Natural killer cell (primary cell): ENCODE measurements at regions not wholly inside any gene's neighbourhood (a gene's known extent, or its start where the extent isn't known, plus 50 kb on each side); places are given as distances from the start of the nearest gene placed in this dataset.

Experiments used
- ATAC-seq, 3 donors: fragments of 150-1000 bp in 2 of 3; fragments of 200-7000 bp in 1 of 3; cut with Tn5 transposase; 1 replicate in 1 of 3; 2 replicates in 2 of 3; pipeline ENCODE4 v1.10.0; 2021; ENCODE audit warnings: mild to moderate bottlenecking in 2 of 3, moderate library complexity in 2 of 3
- DNase-seq, 2 donors: peaks; one replicate each; pipeline versions ENCODE4 v3.0.0 to v3.0.0-alpha.2; 2013 to 2021; ENCODE audit warnings: mixed read lengths in 1 of 2
- H3K27ac ChIP-seq: one replicate; pipeline ENCODE4 v1.5.1; 2013; ENCODE audit warnings: mild to moderate bottlenecking, low read length
- H3K27me3 ChIP-seq: one replicate; pipeline ENCODE4 v1.6.1; 2013; ENCODE audit warnings: low read length; ENCODE audit not compliant: control insufficient read depth, insufficient read depth
- H3K36me3 ChIP-seq: one replicate; pipeline ENCODE4 v1.6.1; 2013; ENCODE audit warnings: low read length; ENCODE audit not compliant: control insufficient read depth, insufficient read depth
- H3K4me1 ChIP-seq: one replicate; pipeline ENCODE4 v1.6.1; 2013; ENCODE audit warnings: low read length; ENCODE audit not compliant: control insufficient read depth, insufficient read depth
- H3K4me3 ChIP-seq: one replicate; pipeline ENCODE4 v1.5.1; 2013; ENCODE audit warnings: low read length
- H3K9me3 ChIP-seq: one replicate; pipeline ENCODE4 v1.6.1; 2013; ENCODE audit warnings: low read length; ENCODE audit not compliant: control insufficient read depth, insufficient read depth
- H3K27ac Mint-ChIP-seq, 2 donors: one replicate each; pipeline ENCODE4 v1.8.0; 2022; ENCODE audit warnings: mild to moderate bottlenecking in 2 of 2, mixed read lengths in 2 of 2, moderate library complexity in 1 of 2
- H3K27me3 Mint-ChIP-seq, 2 donors: one replicate each; pipeline ENCODE4 v1.8.0; 2022; ENCODE audit warnings: low read depth in 2 of 2, mixed read lengths in 2 of 2
- H3K36me3 Mint-ChIP-seq: one replicate; pipeline ENCODE4 v1.8.0; 2022; ENCODE audit warnings: mixed read lengths
- H3K4me1 Mint-ChIP-seq, 2 donors: one replicate each; pipeline ENCODE4 v1.8.0; 2022; ENCODE audit warnings: mixed read lengths in 2 of 2
- H3K4me3 Mint-ChIP-seq: one replicate; pipeline ENCODE4 v1.8.0; 2022; ENCODE audit warnings: mild to moderate bottlenecking, moderate library complexity, mixed read lengths
- H3K9me3 Mint-ChIP-seq, 2 donors: one replicate each; pipeline ENCODE4 v1.8.0; 2022; ENCODE audit warnings: mixed read lengths in 2 of 2
- CTCF ChIP-seq: fragments of 200-600 bp; IDR thresholded peaks from one replicate; pipeline ENCODE4 v1.8.0; 2022; ENCODE audit warnings: antibody characterized with exemption
- WGBS: methylation state at CpG from one replicate; pipeline ENCODE4 v1.1.7; 2013; ENCODE audit warnings: missing lambda C conversion rate; ENCODE audit not compliant: insufficient coverage; 5-methylcytosine and 5-hydroxymethylcytosine counted together
- intact Hi-C: fragments of 100-400 bp; cut with micrococcal nuclease; formaldehyde crosslinking; loops from one replicate; pipeline ENCODE4 v1.14.2; 2022

GRCh38 chr21:31500071-31500470, 156.0 kb upstream of the TIAM1 start:
- no peaks in the 10 kb centered on the region for H3K9me3 Mint-ChIP-seq
- no peak for ATAC-seq
- TF ChIP-seq CTCF: no peak
- intact Hi-C loops: no loop called here
- no peaks in the 10 kb centered on the region for H3K27me3 ChIP-seq
- H3K27ac Mint-ChIP-seq: no peak overlapping the region
- H3K27ac ChIP-seq: no peak overlapping the region
- H3K4me1 ChIP-seq: no peaks in the 10 kb centered on the region
- H3K4me3 ChIP-seq: no peak overlapping the region
- peaks cover 0 to 5% of the 10 kb centered on the region in 2 donors for H3K4me1 Mint-ChIP-seq
- H3K27me3 Mint-ChIP-seq: no peaks in the 10 kb centered on the region
- H3K36me3 Mint-ChIP-seq: no peaks in the 10 kb centered on the region
- no peaks in the 10 kb centered on the region for H3K36me3 ChIP-seq
- no peak for DNase-seq
- no peak overlapping the region for H3K4me3 Mint-ChIP-seq
- H3K9me3 ChIP-seq: no peaks in the 10 kb centered on the region
- WGBS: 83% methylated on average over 3 of the region's 5 CpGs

- TF ChIP-seq CTCF: no peak
- H3K9me3 ChIP-seq: no peaks in the 10 kb centered on the region
- ATAC-seq (no peak), DNase-seq (no peak)
- no peaks in the 10 kb centered on the region for H3K36me3 ChIP-seq
- H3K27ac ChIP-seq: no peak overlapping the region
- H3K27me3 ChIP-seq: no peaks in the 10 kb centered on the region
- Mint-ChIP-seq H3K9me3 (no peaks in the 10 kb centered on the region), H3K4me1 (peaks cover 0 to 5% of the 10 kb centered on the region in 2 donors), H3K27me3 (no peaks in the 10 kb centered on the region), H3K27ac (no peak overlapping the region), H3K36me3 (no peaks in the 10 kb centered on the region), H3K4me3 (no peak overlapping the region)
- intact Hi-C loops: no loop called here
- no peaks in the 10 kb centered on the region for H3K4me1 ChIP-seq
- 0% methylated on average over 1 of the region's 1 CpG for WGBS
- H3K4me3 ChIP-seq: no peak overlapping the region
These were observed 154.9 kb upstream of the TIAM1 start for GRCh38 chr21:31498985-31499384.

GRCh38 chr21:31497914-31498313, 153.9 kb upstream of the TIAM1 start:
- Mint-ChIP-seq H3K4me3 (no peak overlapping the region), H3K27me3 (no peaks in the 10 kb centered on the region), H3K36me3 (no peaks in the 10 kb centered on the region), H3K27ac (no peak overlapping the region), H3K4me1 (no peaks in the 10 kb centered on the region), H3K9me3 (no peaks in the 10 kb centered on the region)
- no peaks in the 10 kb centered on the region for H3K36me3 ChIP-seq
- no peaks in the 10 kb centered on the region for H3K9me3 ChIP-seq
- TF ChIP-seq CTCF: no peak
- no peak overlapping the region for H3K27ac ChIP-seq
- intact Hi-C loops: no loop called here
- ATAC-seq: no peak
- 89% methylated on average over 2 of the region's 3 CpGs for WGBS
- H3K4me3 ChIP-seq: no peak overlapping the region
- H3K27me3 ChIP-seq: no peaks in the 10 kb centered on the region
- no peaks in the 10 kb centered on the region for H3K4me1 ChIP-seq
- DNase-seq: no peak

GRCh38 chr21:31493350-31493880, 149.4 kb upstream of the TIAM1 start:
- Mint-ChIP-seq H3K9me3 (no peaks in the 10 kb centered on the region), H3K27me3 (no peaks in the 10 kb centered on the region), H3K4me3 (no peak overlapping the region), H3K4me1 (no peaks in the 10 kb centered on the region), H3K27ac (no peak overlapping the region), H3K36me3 (no peaks in the 10 kb centered on the region)
- Histone ChIP-seq H3K27ac (no peak overlapping the region), H3K36me3 (no peaks in the 10 kb centered on the region), H3K27me3 (no peaks in the 10 kb centered on the region), H3K4me3 (no peak overlapping the region), H3K9me3 (no peaks in the 10 kb centered on the region), H3K4me1 (no peaks in the 10 kb centered on the region)
- intact Hi-C loops: no loop called here
- 91% methylated on average over 7 of the region's 7 CpGs for WGBS
- DNase-seq (no peak), ATAC-seq (no peak)
- TF ChIP-seq CTCF: no peak
